Fibroblast of the aortic adventitia (primary cell): ENCODE measurements at regions not wholly inside any gene's neighbourhood (a gene's known extent, or its start where the extent isn't known, plus 50 kb on each side); places are given as distances from the start of the nearest gene placed in this dataset.

Experiments used
- DNase-seq: peaks from one replicate; pipeline ENCODE4 v3.0.0-alpha.2; 2010; ENCODE audit warnings: low read depth
- H3K4me3 ChIP-seq: 2 replicates; pipeline ENCODE4 v1.5.1; 2011; ENCODE audit warnings: low read depth, mild to moderate bottlenecking, control low read depth, low read length, moderate library complexity
- TF ChIP-seq, protein P1 (sequence below): IDR thresholded peaks from 2 replicates; pipeline ENCODE4 v1.5.1; 2011; ENCODE audit warnings: mild to moderate bottlenecking, low read length, control low read depth, inconsistent platforms; ENCODE audit not compliant: insufficient read depth

- no peak overlapping the region for H3K4me3 ChIP-seq
- TF ChIP-seq, protein P1, sequence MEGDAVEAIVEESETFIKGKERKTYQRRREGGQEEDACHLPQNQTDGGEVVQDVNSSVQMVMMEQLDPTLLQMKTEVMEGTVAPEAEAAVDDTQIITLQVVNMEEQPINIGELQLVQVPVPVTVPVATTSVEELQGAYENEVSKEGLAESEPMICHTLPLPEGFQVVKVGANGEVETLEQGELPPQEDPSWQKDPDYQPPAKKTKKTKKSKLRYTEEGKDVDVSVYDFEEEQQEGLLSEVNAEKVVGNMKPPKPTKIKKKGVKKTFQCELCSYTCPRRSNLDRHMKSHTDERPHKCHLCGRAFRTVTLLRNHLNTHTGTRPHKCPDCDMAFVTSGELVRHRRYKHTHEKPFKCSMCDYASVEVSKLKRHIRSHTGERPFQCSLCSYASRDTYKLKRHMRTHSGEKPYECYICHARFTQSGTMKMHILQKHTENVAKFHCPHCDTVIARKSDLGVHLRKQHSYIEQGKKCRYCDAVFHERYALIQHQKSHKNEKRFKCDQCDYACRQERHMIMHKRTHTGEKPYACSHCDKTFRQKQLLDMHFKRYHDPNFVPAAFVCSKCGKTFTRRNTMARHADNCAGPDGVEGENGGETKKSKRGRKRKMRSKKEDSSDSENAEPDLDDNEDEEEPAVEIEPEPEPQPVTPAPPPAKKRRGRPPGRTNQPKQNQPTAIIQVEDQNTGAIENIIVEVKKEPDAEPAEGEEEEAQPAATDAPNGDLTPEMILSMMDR = no peak
- no peak for DNase-seq
Measured at GRCh38 chr1:185421485-185422107, 104.6 kb upstream of the IVNS1ABP start.

DNA sequence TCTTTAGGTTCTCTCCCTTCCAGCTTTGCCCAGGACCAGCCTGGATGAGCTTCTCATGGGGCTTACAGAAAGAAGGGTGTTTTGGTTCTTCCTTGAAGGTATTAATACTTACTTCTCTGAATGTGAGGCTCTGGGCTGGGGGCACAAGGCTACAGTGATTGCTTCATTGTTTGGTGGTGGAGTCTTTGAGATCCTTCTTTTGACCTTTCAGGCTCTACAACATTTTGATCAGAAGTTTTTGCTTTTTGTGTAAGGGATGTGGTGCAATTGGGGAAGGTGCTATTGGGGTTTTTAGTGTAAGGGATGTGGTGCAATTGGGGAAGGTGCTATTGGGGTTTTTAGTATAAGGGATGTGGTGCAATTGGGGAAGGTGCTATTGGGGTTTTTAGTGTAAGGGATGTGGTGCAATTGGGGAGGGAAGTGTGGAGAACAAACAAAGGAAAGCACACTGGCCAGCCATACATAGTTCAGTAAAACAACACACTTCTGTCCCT, 103.6 kb upstream of the IVNS1ABP start:
- DNase-seq = no peak
- no peak overlapping the region for H3K4me3 ChIP-seq
- TF ChIP-seq, protein P1 = no peak

GRCh38 chr1:185419718-185420117, 102.7 kb upstream of the IVNS1ABP start:
- TF ChIP-seq, protein P1 = no peak
- no peak for DNase-seq
- H3K4me3 ChIP-seq = no peak overlapping the region

- DNase-seq = no peak
- H3K4me3 ChIP-seq = no peak overlapping the region
- TF ChIP-seq, protein P1 = no peak
Measured at GRCh38 chr1:185418472-185418871, 101.4 kb upstream of the IVNS1ABP start.

DNA sequence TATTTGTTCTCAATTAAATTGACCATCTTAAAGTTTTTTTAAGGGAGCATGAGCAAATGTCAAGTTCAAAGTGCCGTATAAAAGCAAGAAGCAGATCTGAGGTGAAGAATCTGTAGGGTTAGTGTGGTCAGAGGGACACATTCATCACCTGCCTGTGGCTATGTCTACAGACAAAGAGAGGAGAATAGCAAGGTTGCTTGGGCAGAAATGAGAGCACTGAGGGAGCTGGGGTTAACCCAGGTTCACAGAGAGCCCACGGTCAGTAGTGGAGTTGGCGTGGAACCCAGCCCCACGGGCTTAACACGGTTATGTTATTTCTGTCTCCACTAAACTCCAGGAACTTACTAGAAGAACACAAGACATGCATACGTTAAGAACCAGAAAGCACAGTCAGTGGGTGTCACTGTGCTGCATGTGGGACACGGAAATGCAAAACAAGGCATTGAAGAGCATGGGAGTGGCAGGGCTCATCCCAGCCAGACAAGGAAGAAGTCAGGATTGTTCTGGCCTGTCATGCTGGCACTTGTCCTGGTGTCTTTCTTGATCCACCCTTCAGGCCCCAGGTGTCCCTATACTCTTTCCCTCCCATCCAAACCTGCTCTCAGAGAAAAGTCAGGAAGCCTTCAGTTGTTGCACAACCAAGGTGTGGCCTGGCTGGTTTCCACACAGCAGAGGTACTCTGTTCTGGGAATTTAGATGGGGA, 95.5 kb upstream of the IVNS1ABP start:
- DNase-seq = no peak
- H3K4me3 ChIP-seq = no peak overlapping the region
- TF ChIP-seq, protein P1 = no peak

DNA sequence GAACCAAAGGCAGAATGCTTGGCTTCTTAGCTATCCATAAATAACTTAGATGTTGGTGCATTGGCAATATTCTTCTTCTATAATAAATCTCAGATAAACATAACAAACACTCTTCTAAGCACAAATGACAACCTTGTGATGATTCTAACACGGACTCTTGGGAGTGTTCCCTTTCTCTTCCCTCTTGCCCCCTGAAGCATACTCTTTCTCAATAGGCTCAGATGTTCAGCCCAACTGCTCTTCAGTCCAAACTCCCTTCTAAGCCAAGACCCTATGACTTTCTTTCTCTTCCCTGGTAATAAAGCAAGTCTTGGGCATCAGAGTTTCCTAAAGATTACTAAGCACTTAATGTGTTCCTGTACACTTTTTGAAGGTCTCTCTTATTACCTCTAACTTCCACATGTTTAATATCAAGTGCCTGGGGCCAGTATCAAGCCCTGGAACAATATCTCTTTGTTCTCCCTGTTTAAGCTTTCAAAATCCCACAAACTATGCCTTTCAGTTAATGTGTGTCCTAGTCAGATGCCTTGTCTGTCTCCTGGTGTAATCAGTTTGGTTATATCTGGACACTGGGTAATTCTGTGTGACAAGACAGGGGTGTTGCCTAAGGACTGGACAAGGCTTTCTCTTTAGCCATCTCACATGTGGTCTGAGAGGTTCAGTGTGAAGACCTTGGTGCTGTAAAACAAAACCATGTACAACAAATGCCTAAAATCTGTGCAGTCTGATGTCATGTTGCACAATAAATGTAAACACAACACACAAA, 92.9 kb upstream of the IVNS1ABP start:
- DNase-seq = no peak
- TF ChIP-seq, protein P1 = no peak
- no peak overlapping the region for H3K4me3 ChIP-seq
